C4-2B (cell line): ENCODE measurements at regions not wholly inside any gene's neighbourhood (a gene's known extent, or its start where the extent isn't known, plus 50 kb on each side); places are given as distances from the start of the nearest gene placed in this dataset.

ENCODE experiments used
- H3K27ac ChIP-seq: fragments of 450-650 bp; 2 replicates; pipeline ENCODE4 v1.5.1; 2017
- ZFX ChIP-seq: fragments of 450-650 bp; IDR thresholded peaks from 2 replicates; pipeline ENCODE4 v1.6.1; 2017
- TF ChIP-seq, protein P1 (sequence below): fragments of 450-650 bp; conservative IDR thresholded peaks from 2 replicates; pipeline ENCODE4 v1.5.1; 2017; ENCODE audit warnings: mild to moderate bottlenecking

GRCh38 chr2:59922450-59922849, 631.0 kb downstream of the BCL11A start:
- TF ChIP-seq ZFX: no peak
- TF ChIP-seq, protein P1, sequence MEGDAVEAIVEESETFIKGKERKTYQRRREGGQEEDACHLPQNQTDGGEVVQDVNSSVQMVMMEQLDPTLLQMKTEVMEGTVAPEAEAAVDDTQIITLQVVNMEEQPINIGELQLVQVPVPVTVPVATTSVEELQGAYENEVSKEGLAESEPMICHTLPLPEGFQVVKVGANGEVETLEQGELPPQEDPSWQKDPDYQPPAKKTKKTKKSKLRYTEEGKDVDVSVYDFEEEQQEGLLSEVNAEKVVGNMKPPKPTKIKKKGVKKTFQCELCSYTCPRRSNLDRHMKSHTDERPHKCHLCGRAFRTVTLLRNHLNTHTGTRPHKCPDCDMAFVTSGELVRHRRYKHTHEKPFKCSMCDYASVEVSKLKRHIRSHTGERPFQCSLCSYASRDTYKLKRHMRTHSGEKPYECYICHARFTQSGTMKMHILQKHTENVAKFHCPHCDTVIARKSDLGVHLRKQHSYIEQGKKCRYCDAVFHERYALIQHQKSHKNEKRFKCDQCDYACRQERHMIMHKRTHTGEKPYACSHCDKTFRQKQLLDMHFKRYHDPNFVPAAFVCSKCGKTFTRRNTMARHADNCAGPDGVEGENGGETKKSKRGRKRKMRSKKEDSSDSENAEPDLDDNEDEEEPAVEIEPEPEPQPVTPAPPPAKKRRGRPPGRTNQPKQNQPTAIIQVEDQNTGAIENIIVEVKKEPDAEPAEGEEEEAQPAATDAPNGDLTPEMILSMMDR: no peak

GRCh38 chr2:59921743-59922142, 631.7 kb downstream of the BCL11A start:
- TF ChIP-seq, protein P1: no peak
- TF ChIP-seq ZFX: no peak
- no peak overlapping the region for H3K27ac ChIP-seq

More at GRCh38 chr2:59922450-59922849, 631.0 kb downstream of the BCL11A start:
- H3K27ac ChIP-seq: no peak overlapping the region

DNA sequence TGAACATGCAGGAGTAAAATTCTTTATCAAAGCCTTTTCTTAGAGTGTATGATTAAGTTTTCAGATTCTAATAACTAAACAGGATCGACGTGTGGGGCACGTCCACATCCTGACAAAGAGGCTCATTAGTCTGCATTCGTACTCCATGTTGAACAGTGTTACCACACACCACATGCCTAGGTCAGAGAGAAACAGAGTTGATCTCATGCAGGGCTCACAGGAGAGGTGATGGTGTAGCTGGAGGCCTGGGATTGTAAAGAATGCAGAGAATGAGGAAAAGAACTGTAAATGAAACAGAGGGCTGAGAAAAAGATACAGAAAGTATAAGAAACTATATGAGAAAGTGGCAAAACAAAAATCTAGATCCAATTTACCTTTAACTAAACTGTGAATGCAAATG, 632.5 kb downstream of the BCL11A start:
- H3K27ac ChIP-seq: no peak overlapping the region
- TF ChIP-seq ZFX: no peak
- TF ChIP-seq, protein P1: no peak

DNA sequence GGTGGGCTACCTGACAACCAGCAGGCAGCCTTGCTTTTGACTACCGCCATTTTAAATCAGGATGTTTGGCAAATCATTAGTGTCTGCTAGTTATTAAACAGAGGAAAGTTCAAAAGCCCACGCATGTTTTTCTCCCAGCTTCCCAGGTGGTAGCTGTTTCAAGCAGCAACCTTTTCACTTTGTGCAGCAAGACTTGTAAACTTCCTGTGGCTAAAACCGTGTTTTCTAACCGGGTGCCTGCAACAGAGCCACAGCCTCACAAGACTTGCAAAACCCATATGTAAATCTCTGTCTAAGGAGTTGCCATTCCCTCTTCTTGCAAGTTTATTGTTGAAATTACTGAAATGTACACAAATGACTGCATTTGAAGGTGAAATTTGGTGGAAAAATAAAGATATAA, 633.1 kb downstream of the BCL11A start:
- TF ChIP-seq, protein P1: no peak
- TF ChIP-seq ZFX: no peak
- no peak overlapping the region for H3K27ac ChIP-seq

DNA sequence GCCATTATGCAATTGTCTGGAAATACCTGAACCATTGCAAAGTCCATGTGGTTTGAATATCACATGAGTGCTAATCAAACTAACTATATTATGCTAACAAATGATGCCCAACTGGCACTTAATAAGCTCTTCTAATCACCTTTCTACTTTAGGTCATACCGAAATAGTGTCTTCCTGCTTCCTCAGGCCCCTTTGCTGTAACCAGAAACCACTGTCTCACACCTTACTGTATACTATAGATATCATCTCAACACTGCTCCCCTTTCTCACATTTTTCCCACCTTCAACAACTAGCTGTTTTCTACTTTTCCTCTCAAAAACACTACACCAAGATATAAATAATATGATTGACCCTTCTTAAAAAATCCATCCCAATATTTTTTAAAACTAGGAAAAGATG, 633.9 kb downstream of the BCL11A start:
- no peak overlapping the region for H3K27ac ChIP-seq
- no peak for TF ChIP-seq ZFX
- TF ChIP-seq, protein P1: no peak

- TF ChIP-seq, protein P1: no peak
- TF ChIP-seq ZFX: no peak
Measured at GRCh38 chr2:59912042-59912441, 641.4 kb downstream of the BCL11A start.

DNA sequence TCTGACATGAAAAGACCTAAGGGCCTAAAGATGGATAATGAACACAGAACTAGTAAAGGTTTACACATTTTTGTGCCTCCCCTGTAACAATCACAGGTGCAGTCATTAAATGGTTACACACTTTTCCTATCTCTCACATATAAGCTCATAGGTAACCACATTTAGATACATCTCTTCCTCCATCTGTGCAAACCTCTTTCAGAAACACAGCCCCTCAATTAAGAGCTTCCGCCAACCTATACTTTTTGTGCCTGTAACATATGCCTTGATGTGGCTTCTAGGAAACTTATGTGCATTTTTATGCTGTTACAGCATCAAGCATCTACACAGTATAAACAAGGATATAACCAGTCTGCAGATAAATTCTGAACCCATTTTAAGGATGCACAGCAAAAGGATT, 643.3 kb downstream of the BCL11A start:
- TF ChIP-seq ZFX: no peak
- TF ChIP-seq, protein P1: no peak
- H3K27ac ChIP-seq: no peak overlapping the region

More at GRCh38 chr2:59912042-59912441, 641.4 kb downstream of the BCL11A start:
- H3K27ac ChIP-seq: no peak overlapping the region
